ENCODE measurements at regions not wholly inside any gene's neighbourhood (a gene's known extent, or its start where the extent isn't known, plus 50 kb on each side); places are given as distances from the start of the nearest gene placed in this dataset.

- TF ChIP-seq, protein P1, sequence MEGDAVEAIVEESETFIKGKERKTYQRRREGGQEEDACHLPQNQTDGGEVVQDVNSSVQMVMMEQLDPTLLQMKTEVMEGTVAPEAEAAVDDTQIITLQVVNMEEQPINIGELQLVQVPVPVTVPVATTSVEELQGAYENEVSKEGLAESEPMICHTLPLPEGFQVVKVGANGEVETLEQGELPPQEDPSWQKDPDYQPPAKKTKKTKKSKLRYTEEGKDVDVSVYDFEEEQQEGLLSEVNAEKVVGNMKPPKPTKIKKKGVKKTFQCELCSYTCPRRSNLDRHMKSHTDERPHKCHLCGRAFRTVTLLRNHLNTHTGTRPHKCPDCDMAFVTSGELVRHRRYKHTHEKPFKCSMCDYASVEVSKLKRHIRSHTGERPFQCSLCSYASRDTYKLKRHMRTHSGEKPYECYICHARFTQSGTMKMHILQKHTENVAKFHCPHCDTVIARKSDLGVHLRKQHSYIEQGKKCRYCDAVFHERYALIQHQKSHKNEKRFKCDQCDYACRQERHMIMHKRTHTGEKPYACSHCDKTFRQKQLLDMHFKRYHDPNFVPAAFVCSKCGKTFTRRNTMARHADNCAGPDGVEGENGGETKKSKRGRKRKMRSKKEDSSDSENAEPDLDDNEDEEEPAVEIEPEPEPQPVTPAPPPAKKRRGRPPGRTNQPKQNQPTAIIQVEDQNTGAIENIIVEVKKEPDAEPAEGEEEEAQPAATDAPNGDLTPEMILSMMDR (IDR thresholded peaks at IDR 0.05; ENCODE audit: poor library complexity, severe bottlenecking): peak; percentile 12
- Histone ChIP-seq H3K27me3 (ENCODE audit: insufficient read depth, poor library complexity, severe bottlenecking) (no peaks in the 10 kb centered on the region), H3K36me3 (ENCODE audit: low read depth) (no peaks in the 10 kb centered on the region), H3K4me1 (ENCODE audit: insufficient read depth, poor library complexity, severe bottlenecking) (peaks cover 27% of the 10 kb centered on the region), H3K4me3 (ENCODE audit: severe bottlenecking) (no peak overlapping the region), H3K27ac (ENCODE audit: poor library complexity, severe bottlenecking) (peak overlapping the region; percentile 82), H3K9me3 (ENCODE audit: severe bottlenecking) (no peaks in the 10 kb centered on the region)
- ATAC-seq (ENCODE audit: low read depth): no peak
- DNase-seq (ENCODE audit: low spot score): no peak
These were observed 678.6 kb upstream of the CITED2 start for GRCh38 chr6:140052736-140053729.

- Histone ChIP-seq H3K4me3 (ENCODE audit: severe bottlenecking) (no peak overlapping the region), H3K36me3 (ENCODE audit: low read depth) (no peaks in the 10 kb centered on the region), H3K4me1 (ENCODE audit: insufficient read depth, poor library complexity, severe bottlenecking) (peaks cover 27% of the 10 kb centered on the region), H3K9me3 (ENCODE audit: severe bottlenecking) (no peaks in the 10 kb centered on the region), H3K27me3 (ENCODE audit: insufficient read depth, poor library complexity, severe bottlenecking) (no peaks in the 10 kb centered on the region), H3K27ac (ENCODE audit: poor library complexity, severe bottlenecking) (peak overlapping the region; percentile 82)
- TF ChIP-seq, protein P1 (IDR thresholded peaks at IDR 0.05; ENCODE audit: poor library complexity, severe bottlenecking): no peak
- DNase-seq (ENCODE audit: low spot score) (peak; percentile 52), ATAC-seq (ENCODE audit: low read depth) (peak; percentile 97)
These were observed 677.4 kb upstream of the CITED2 start for GRCh38 chr6:140051521-140052512.

GRCh38 chr6:140050101-140050995, 675.9 kb upstream of the CITED2 start:
- TF ChIP-seq, protein P1 (IDR thresholded peaks at IDR 0.05; ENCODE audit: poor library complexity, severe bottlenecking): no peak
- H3K4me1 ChIP-seq (ENCODE audit: insufficient read depth, poor library complexity, severe bottlenecking): peaks cover 28% of the 10 kb centered on the region
- H3K27ac ChIP-seq (ENCODE audit: poor library complexity, severe bottlenecking): peak overlapping the region; percentile 82
- no peaks in the 10 kb centered on the region for H3K9me3 ChIP-seq (ENCODE audit: severe bottlenecking)
- no peak overlapping the region for H3K4me3 ChIP-seq (ENCODE audit: severe bottlenecking)
- H3K27me3 ChIP-seq (ENCODE audit: insufficient read depth, poor library complexity, severe bottlenecking): no peaks in the 10 kb centered on the region
- DNase-seq (ENCODE audit: low spot score): no peak
- H3K36me3 ChIP-seq (ENCODE audit: low read depth): no peaks in the 10 kb centered on the region
- no peak for ATAC-seq (ENCODE audit: low read depth)

DNA sequence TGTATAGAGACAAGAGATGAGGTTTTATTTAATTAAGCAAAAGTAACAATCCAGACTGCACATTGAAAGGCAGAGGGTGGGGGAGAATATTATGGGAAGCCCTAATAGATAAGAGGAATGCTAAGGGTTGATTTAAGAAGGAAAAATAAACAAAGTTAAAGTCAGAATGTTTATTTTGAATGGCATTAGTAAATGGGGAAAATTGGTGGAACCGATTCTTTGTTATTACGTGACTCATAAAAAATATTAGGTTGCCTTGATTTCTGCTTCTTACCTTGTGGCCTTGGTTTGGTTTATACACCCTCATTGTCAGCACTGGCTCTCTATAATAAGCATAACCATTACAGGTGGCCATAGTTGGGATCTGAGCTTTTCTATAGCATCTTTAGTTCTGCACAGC, 674.8 kb upstream of the CITED2 start:
- Histone ChIP-seq H3K36me3 (ENCODE audit: low read depth) (no peaks in the 10 kb centered on the region), H3K9me3 (ENCODE audit: severe bottlenecking) (no peaks in the 10 kb centered on the region), H3K4me3 (ENCODE audit: severe bottlenecking) (no peak overlapping the region), H3K27ac (ENCODE audit: poor library complexity, severe bottlenecking) (no peak overlapping the region), H3K27me3 (ENCODE audit: insufficient read depth, poor library complexity, severe bottlenecking) (no peaks in the 10 kb centered on the region), H3K4me1 (ENCODE audit: insufficient read depth, poor library complexity, severe bottlenecking) (peaks cover 37% of the 10 kb centered on the region)
- ATAC-seq (ENCODE audit: low read depth): no peak
- DNase-seq (ENCODE audit: low spot score): no peak
- TF ChIP-seq, protein P1 (IDR thresholded peaks at IDR 0.05; ENCODE audit: poor library complexity, severe bottlenecking): no peak

Data from RWPE2 (cell line).